Gastrocnemius medialis (tissue), 4 donors: ENCODE measurements at regions not wholly inside any gene's neighbourhood (a gene's known extent, or its start where the extent isn't known, plus 50 kb on each side); places are given as distances from the start of the nearest gene placed in this dataset.

Experiments used
- ATAC-seq, 2 donors: fragments of 150-250 bp; one replicate each; pipeline ENCODE4 v1.9.1; 2016
- DNase-seq, 2 donors: peaks; one replicate each; pipeline ENCODE4 v3.0.0-alpha.2; 2019
- H3K27ac ChIP-seq, 4 donors: fragments of 200-600 bp; sonication (generic); 1 replicate in 1 of 4; 2 replicates in 3 of 4; pipeline ENCODE4 v1.5.1; 2016 to 2018; ENCODE audit warnings: mild to moderate bottlenecking in 2 of 4, moderate library complexity in 1 of 4
- H3K27me3 ChIP-seq, 3 donors: fragments of 200-600 bp; sonication (generic) in 2 of 3; 1 replicate in 1 of 3; 2 replicates in 2 of 3; pipeline versions ENCODE4 v1.5.1 to v1.6.0; 2016 to 2019; ENCODE audit warnings: mild to moderate bottlenecking in 1 of 3, moderate library complexity in 1 of 3
- H3K36me3 ChIP-seq, 2 donors: fragments of 200-600 bp; sonication (generic) in 1 of 2; one replicate each; pipeline ENCODE4 v1.5.1; 2017 to 2018
- H3K4me1 ChIP-seq, 2 donors: fragments of 200-600 bp; sonication (generic) in 1 of 2; one replicate each; pipeline ENCODE4 v1.5.1; 2016 to 2017; ENCODE audit warnings: mild to moderate bottlenecking in 2 of 2
- H3K4me3 ChIP-seq, 4 donors: fragments of 200-600 bp; sonication (generic) in 3 of 4; 1 replicate in 1 of 4; 2 replicates in 3 of 4; pipeline ENCODE4 v1.5.1; 2016 to 2019; ENCODE audit warnings: mild to moderate bottlenecking in 2 of 4
- H3K9me3 ChIP-seq, 3 donors: fragments of 200-600 bp; sonication (generic) in 2 of 3; 1 replicate in 1 of 3; 2 replicates in 2 of 3; pipeline ENCODE4 v1.5.1; 2016 to 2019
- CTCF ChIP-seq, 5 experiments: fragments of 450-650 bp in 3 of 5; fragments of 200-600 bp in 2 of 5; sonication (generic) in 2 of 5; IDR thresholded peaks in 4 of 5; conservative IDR thresholded peaks in 1 of 5; 1 replicate in 4 of 5; 2 replicates in 1 of 5; pipeline ENCODE4 v1.5.1; 2016 to 2019; ENCODE audit warnings: antibody characterized with exemption in 5 of 5, mild to moderate bottlenecking in 3 of 5, moderate library complexity in 3 of 5
- POLR2A ChIP-seq, 2 donors: fragments of 450-650 bp; IDR thresholded peaks; one replicate each; pipeline ENCODE4 v1.6.1; 2017; ENCODE audit warnings: antibody characterized with exemption in 2 of 2, mild to moderate bottlenecking in 2 of 2, moderate library complexity in 2 of 2
- in situ Hi-C, 4 donors: fragments of 200-750 bp; cut with MboI; loops; one replicate each; pipeline versions ENCODE4 v1.15.0 to v1.8.0; 2017; ENCODE audit warnings: low sequenced_read_pairs in 4 of 4
- intact Hi-C: fragments of 100-400 bp; cut with DNase I; formaldehyde crosslinking; loops from one replicate; pipeline ENCODE4 v1.15.1; 2023; ENCODE audit warnings: low total_unique reads

GRCh38 chr13:89628567-89628966 is 1718.9 kb upstream of the MIR17HG start:
- no peak overlapping the region for H3K27ac ChIP-seq
- no peak overlapping the region for H3K4me3 ChIP-seq
- no peaks in the 10 kb centered on the region for H3K4me1 ChIP-seq
- ATAC-seq (no peak), DNase-seq (no peak)
- in situ Hi-C loops (no loop called here), intact Hi-C loops (no loop called here)
- H3K36me3 ChIP-seq = no peaks in the 10 kb centered on the region
- TF ChIP-seq CTCF (IDR thresholded peaks at IDR 0.05 in 4 of 5, conservative IDR thresholded peaks at IDR 0.05 in 1 of 5) (no peak), POLR2A (IDR thresholded peaks at IDR 0.05) (no peak)
- no peaks in the 10 kb centered on the region for H3K9me3 ChIP-seq
- H3K27me3 ChIP-seq = no peaks in the 10 kb centered on the region

GRCh38 chr13:89650226-89650625 is 1697.3 kb upstream of the MIR17HG start:
- intact Hi-C loops = no loop called here
- TF ChIP-seq CTCF (IDR thresholded peaks at IDR 0.05 in 4 of 5, conservative IDR thresholded peaks at IDR 0.05 in 1 of 5) = no peak
- no peak for TF ChIP-seq POLR2A (IDR thresholded peaks at IDR 0.05)
- in situ Hi-C loops = no loop called here
- Histone ChIP-seq H3K9me3 (peaks cover 0 to 6% (median 0%) of the 10 kb centered on the region in 3 donors), H3K4me1 (no peaks in the 10 kb centered on the region), H3K4me3 (no peak overlapping the region), H3K27ac (no peak overlapping the region), H3K27me3 (no peaks in the 10 kb centered on the region), H3K36me3 (no peaks in the 10 kb centered on the region)
- DNase-seq = no peak
- no peak for ATAC-seq

- H3K4me1 ChIP-seq = no peaks in the 10 kb centered on the region
- intact Hi-C loops = no loop called here
- no peak overlapping the region for H3K27ac ChIP-seq
- no peaks in the 10 kb centered on the region for H3K36me3 ChIP-seq
- no peak overlapping the region for H3K4me3 ChIP-seq
- TF ChIP-seq CTCF (IDR thresholded peaks at IDR 0.05 in 4 of 5, conservative IDR thresholded peaks at IDR 0.05 in 1 of 5) = no peak
- no peak for TF ChIP-seq POLR2A (IDR thresholded peaks at IDR 0.05)
- in situ Hi-C loops = no loop called here
- ATAC-seq (no peak), DNase-seq (no peak)
- no peaks in the 10 kb centered on the region for H3K27me3 ChIP-seq
- no peaks in the 10 kb centered on the region for H3K9me3 ChIP-seq
These were observed 1686.7 kb upstream of the MIR17HG start for GRCh38 chr13:89660752-89661151.

- ATAC-seq (no peak), DNase-seq (no peak)
- TF ChIP-seq CTCF (IDR thresholded peaks at IDR 0.05 in 4 of 5, conservative IDR thresholded peaks at IDR 0.05 in 1 of 5) = no peak
- TF ChIP-seq POLR2A (IDR thresholded peaks at IDR 0.05) = no peak
- Histone ChIP-seq H3K36me3 (no peaks in the 10 kb centered on the region), H3K27me3 (no peaks in the 10 kb centered on the region), H3K27ac (no peak overlapping the region), H3K9me3 (no peaks in the 10 kb centered on the region), H3K4me1 (no peaks in the 10 kb centered on the region), H3K4me3 (no peak overlapping the region)
- intact Hi-C loops = no loop called here
- in situ Hi-C loops = no loop called here
These were observed 1673.6 kb upstream of the MIR17HG start for GRCh38 chr13:89673789-89674311.

GRCh38 chr13:89678466-89679121 is 1668.9 kb upstream of the MIR17HG start:
- Histone ChIP-seq H3K27me3 (no peaks in the 10 kb centered on the region), H3K36me3 (no peaks in the 10 kb centered on the region), H3K4me3 (no peak overlapping the region), H3K9me3 (no peaks in the 10 kb centered on the region), H3K27ac (no peak overlapping the region), H3K4me1 (no peaks in the 10 kb centered on the region)
- DNase-seq (no peak), ATAC-seq (no peak)
- in situ Hi-C loops (no loop called here), intact Hi-C loops (no loop called here)
- TF ChIP-seq POLR2A (IDR thresholded peaks at IDR 0.05) (no peak), CTCF (IDR thresholded peaks at IDR 0.05 in 4 of 5, conservative IDR thresholded peaks at IDR 0.05 in 1 of 5) (no peak)
